Endodermal cell (in vitro differentiated cells): ENCODE measurements at regions not wholly inside any gene's neighbourhood (a gene's known extent, or its start where the extent isn't known, plus 50 kb on each side); places are given as distances from the start of the nearest gene placed in this dataset.

Source experiments
- DNase-seq: peaks from one replicate; pipeline ENCODE4 v3.0.0-alpha.2; 2017
- H3K27ac ChIP-seq: 2 replicates; pipeline ENCODE4 v1.5.1; 2013; ENCODE audit warnings: mild to moderate bottlenecking, low read depth, low read length, moderate library complexity
- H3K27me3 ChIP-seq: 2 replicates; pipeline ENCODE4 v1.6.1; 2013; ENCODE audit warnings: mild to moderate bottlenecking, low read length, moderate library complexity; ENCODE audit not compliant: insufficient read depth, control insufficient read depth, poor library complexity, severe bottlenecking
- H3K36me3 ChIP-seq: 2 replicates; pipeline ENCODE4 v1.7.0; 2013; ENCODE audit warnings: mild to moderate bottlenecking, low read length, moderate library complexity; ENCODE audit not compliant: control insufficient read depth, insufficient read depth
- H3K4me1 ChIP-seq: one replicate; pipeline ENCODE4 v1.7.0; 2013; ENCODE audit warnings: low read length; ENCODE audit not compliant: control insufficient read depth, insufficient read depth
- H3K4me3 ChIP-seq: 2 replicates; pipeline ENCODE4 v1.5.1; 2013; ENCODE audit warnings: mild to moderate bottlenecking, low read length, moderate library complexity
- H3K9ac ChIP-seq: 2 replicates; pipeline ENCODE4 v1.6.1; 2013; ENCODE audit warnings: mild to moderate bottlenecking, low read length, moderate library complexity; ENCODE audit not compliant: poor library complexity, severe bottlenecking; ENCODE audit errors: extremely low read depth
- H3K9me3 ChIP-seq: 2 replicates; pipeline ENCODE4 v1.6.1; 2013; ENCODE audit warnings: mild to moderate bottlenecking, low read length, moderate library complexity; ENCODE audit not compliant: control insufficient read depth
- H3K27ac Mint-ChIP-seq: 2 replicates; pipeline ENCODE4 v1.8.0; 2020; ENCODE audit warnings: mixed read lengths
- H3K27me3 Mint-ChIP-seq: 2 replicates; pipeline ENCODE4 v1.8.0; 2021; ENCODE audit warnings: mild to moderate bottlenecking, mixed read lengths; ENCODE audit not compliant: insufficient read depth
- H3K36me3 Mint-ChIP-seq: 2 replicates; pipeline ENCODE4 v1.8.0; 2020; ENCODE audit warnings: low read depth, mixed read lengths
- H3K4me1 Mint-ChIP-seq: 2 replicates; pipeline ENCODE4 v1.8.0; 2020; ENCODE audit warnings: mixed read lengths
- H3K4me3 Mint-ChIP-seq: 2 replicates; pipeline ENCODE4 v1.8.0; 2020; ENCODE audit warnings: mild to moderate bottlenecking, moderate library complexity, mixed read lengths
- H3K9me3 Mint-ChIP-seq: 2 replicates; pipeline ENCODE4 v1.8.0; 2020; ENCODE audit warnings: mild to moderate bottlenecking, mixed read lengths
- CTCF ChIP-seq: fragments of 200-600 bp; sonication (generic); conservative IDR thresholded peaks from 2 replicates; pipeline ENCODE4 v1.5.0; 2021; ENCODE audit warnings: antibody characterized with exemption, mild to moderate bottlenecking
- WGBS, 2 experiments: methylation state at CpG; one replicate each; pipeline versions ENCODE4 v1.1.5 to v1.1.7; 2013; ENCODE audit warnings: missing lambda C conversion rate in 2 of 2, mixed read lengths in 1 of 2; ENCODE audit not compliant: insufficient coverage in 1 of 2, insufficient read length in 1 of 2; 5-methylcytosine and 5-hydroxymethylcytosine counted together

GRCh38 chrX:8245411-8245810, 74.3 kb upstream of the VCX2 start:
- no peak overlapping the region for H3K4me3 ChIP-seq
- H3K9me3 ChIP-seq: no peaks in the 10 kb centered on the region
- H3K9ac ChIP-seq: no peak overlapping the region
- Mint-ChIP-seq H3K4me1 (no peaks in the 10 kb centered on the region), H3K27me3 (no peaks in the 10 kb centered on the region), H3K4me3 (no peak overlapping the region), H3K27ac (no peak overlapping the region), H3K9me3 (no peaks in the 10 kb centered on the region), H3K36me3 (no peaks in the 10 kb centered on the region)
- DNase-seq: peak; percentile 49
- WGBS, 2 experiments: no CpG with 5 or more reads among the region's 1 CpG
- no peaks in the 10 kb centered on the region for H3K4me1 ChIP-seq
- H3K27me3 ChIP-seq: no peaks in the 10 kb centered on the region
- H3K27ac ChIP-seq: no peak overlapping the region
- TF ChIP-seq CTCF: no peak
- H3K36me3 ChIP-seq: no peaks in the 10 kb centered on the region

DNA sequence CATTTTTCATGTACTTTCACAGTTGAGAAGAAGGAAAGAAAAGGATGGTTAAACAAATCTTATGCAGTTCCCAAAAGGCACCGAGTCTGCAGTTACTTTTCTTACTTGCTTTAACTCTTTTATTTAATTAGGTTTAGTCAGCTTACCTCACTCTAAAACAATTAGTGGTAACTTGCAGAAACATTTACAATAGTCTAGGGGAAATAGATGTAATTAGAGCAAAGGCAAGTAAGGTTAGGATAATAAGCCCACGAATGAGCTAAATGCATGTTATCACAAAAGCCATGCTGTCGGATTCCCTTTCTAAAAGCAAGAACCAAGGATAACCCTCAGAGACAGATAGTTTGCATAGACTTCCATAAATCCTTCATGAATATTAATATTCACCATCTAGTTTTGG, 82.0 kb upstream of the VCX2 start:
- H3K4me1 ChIP-seq: no peaks in the 10 kb centered on the region
- no peaks in the 10 kb centered on the region for H3K36me3 ChIP-seq
- WGBS, 2 experiments: 82% methylated on average over 1 of the region's 3 CpGs; no CpG with 5 or more reads in 1 of the 2 experiments
- no peak overlapping the region for H3K27ac Mint-ChIP-seq
- no peak overlapping the region for H3K4me3 ChIP-seq
- H3K27me3 ChIP-seq: no peaks in the 10 kb centered on the region
- no peak overlapping the region for H3K4me3 Mint-ChIP-seq
- H3K9me3 ChIP-seq: no peaks in the 10 kb centered on the region
- no peaks in the 10 kb centered on the region for H3K36me3 Mint-ChIP-seq
- no peaks in the 10 kb centered on the region for H3K9me3 Mint-ChIP-seq
- no peak overlapping the region for H3K27ac ChIP-seq
- no peak for DNase-seq
- H3K4me1 Mint-ChIP-seq: peaks cover 5% of the 10 kb centered on the region
- TF ChIP-seq CTCF: no peak
- no peak overlapping the region for H3K9ac ChIP-seq
- H3K27me3 Mint-ChIP-seq: no peaks in the 10 kb centered on the region

- Mint-ChIP-seq H3K4me1 (peaks cover 5% of the 10 kb centered on the region), H3K36me3 (no peaks in the 10 kb centered on the region), H3K27ac (no peak overlapping the region), H3K4me3 (no peak overlapping the region), H3K27me3 (no peaks in the 10 kb centered on the region), H3K9me3 (no peaks in the 10 kb centered on the region)
- DNase-seq: no peak
- no peaks in the 10 kb centered on the region for H3K9me3 ChIP-seq
- no peaks in the 10 kb centered on the region for H3K4me1 ChIP-seq
- H3K27me3 ChIP-seq: no peaks in the 10 kb centered on the region
- H3K4me3 ChIP-seq: no peak overlapping the region
- no peak overlapping the region for H3K9ac ChIP-seq
- no peak overlapping the region for H3K27ac ChIP-seq
- 95% methylated on average over 2 of the region's 2 CpGs; no CpG with 5 or more reads in 1 of the 2 experiments for WGBS, 2 experiments
- no peaks in the 10 kb centered on the region for H3K36me3 ChIP-seq
- TF ChIP-seq CTCF: no peak
These were observed 83.3 kb upstream of the VCX2 start for GRCh38 chrX:8254401-8254800.
